ENCODE measurements at regions not wholly inside any gene's neighbourhood (a gene's known extent, or its start where the extent isn't known, plus 50 kb on each side); places are given as distances from the start of the nearest gene placed in this dataset.

- no peaks in the 10 kb centered on the region for H3K9me3 Mint-ChIP-seq (ENCODE audit: unreplicated experiment)
- ChIA-PET CTCF (no interaction called here), POLR2A (no interaction called here)
- no TSS peak for BruUV-seq (replicated peaks)
- no peaks in the 10 kb centered on the region for H3K36me3 Mint-ChIP-seq (ENCODE audit: insufficient read depth, unreplicated experiment)
- H3K9me3 ChIP-seq: peaks cover 5% of the 10 kb centered on the region; the same call in 1 of the 2 replicates
- intact Hi-C loops (cut with micrococcal nuclease; ENCODE audit: unreplicated experiment): no loop called here
- no peaks in the 10 kb centered on the region for H3K27me3 ChIP-seq (replicated peaks; ENCODE audit: control insufficient read depth, insufficient read depth, low read length)
- H3K4me3 Mint-ChIP-seq (ENCODE audit: unreplicated experiment): no peak overlapping the region
- no peak for TF ChIP-seq CTCF (IDR thresholded peaks at IDR 0.05; ENCODE audit: insufficient read depth in 1 of 2, low read depth in 1 of 2, low read length in 1 of 2, severe bottlenecking in 1 of 2, unreplicated experiment in 1 of 2)
- H3K36me3 ChIP-seq (ENCODE audit: control insufficient read depth, insufficient read depth, low read length): no peaks in the 10 kb centered on the region
- no peak for DNase-seq
- H3K27me3 Mint-ChIP-seq (ENCODE audit: insufficient read depth, unreplicated experiment): no peaks in the 10 kb centered on the region
- H3K4me1 ChIP-seq: peaks cover 7% of the 10 kb centered on the region
- H3K4me3 ChIP-seq (ENCODE audit: low read depth, low read length): no peak overlapping the region
- H3K4me1 Mint-ChIP-seq (ENCODE audit: low read depth, unreplicated experiment): peaks cover 10% of the 10 kb centered on the region
- no peak overlapping the region for H3K27ac Mint-ChIP-seq (ENCODE audit: unreplicated experiment)
Observed at GRCh38 chr5:116371935-116372334, 202.7 kb downstream of the SEMA6A start.

GRCh38 chr5:116371431-116371830 is 203.2 kb downstream of the SEMA6A start:
- TF ChIP-seq CTCF (IDR thresholded peaks at IDR 0.05; ENCODE audit: insufficient read depth in 1 of 2, low read depth in 1 of 2, low read length in 1 of 2, severe bottlenecking in 1 of 2, unreplicated experiment in 1 of 2): no peak
- H3K27me3 Mint-ChIP-seq (ENCODE audit: insufficient read depth, unreplicated experiment): no peaks in the 10 kb centered on the region
- peak in 1 of 2 experiments; percentile 9 for DNase-seq
- intact Hi-C loops (cut with micrococcal nuclease; ENCODE audit: unreplicated experiment): no loop called here
- peaks cover 7% of the 10 kb centered on the region for H3K4me1 ChIP-seq
- peaks cover 10% of the 10 kb centered on the region for H3K4me1 Mint-ChIP-seq (ENCODE audit: low read depth, unreplicated experiment)
- BruUV-seq (replicated peaks): no TSS peak
- H3K36me3 ChIP-seq (ENCODE audit: control insufficient read depth, insufficient read depth, low read length): no peaks in the 10 kb centered on the region
- no peak overlapping the region for H3K27ac Mint-ChIP-seq (ENCODE audit: unreplicated experiment)
- ChIA-PET CTCF (no interaction called here), POLR2A (no interaction called here)
- no peaks in the 10 kb centered on the region for H3K9me3 Mint-ChIP-seq (ENCODE audit: unreplicated experiment)
- peaks cover 5% of the 10 kb centered on the region; the same call in 1 of the 2 replicates for H3K9me3 ChIP-seq
- H3K4me3 Mint-ChIP-seq (ENCODE audit: unreplicated experiment): no peak overlapping the region
- H3K36me3 Mint-ChIP-seq (ENCODE audit: insufficient read depth, unreplicated experiment): no peaks in the 10 kb centered on the region
- H3K27me3 ChIP-seq (replicated peaks; ENCODE audit: control insufficient read depth, insufficient read depth, low read length): no peaks in the 10 kb centered on the region
- no peak overlapping the region for H3K4me3 ChIP-seq (ENCODE audit: low read depth, low read length)

- ChIA-PET POLR2A (no interaction called here), CTCF (no interaction called here)
- Mint-ChIP-seq H3K4me3 (ENCODE audit: unreplicated experiment) (no peak overlapping the region), H3K27me3 (ENCODE audit: insufficient read depth, unreplicated experiment) (no peaks in the 10 kb centered on the region), H3K27ac (ENCODE audit: unreplicated experiment) (no peak overlapping the region), H3K4me1 (ENCODE audit: low read depth, unreplicated experiment) (peaks cover 10% of the 10 kb centered on the region), H3K9me3 (ENCODE audit: unreplicated experiment) (no peaks in the 10 kb centered on the region), H3K36me3 (ENCODE audit: insufficient read depth, unreplicated experiment) (no peaks in the 10 kb centered on the region)
- Histone ChIP-seq H3K4me1 (peaks cover 7% of the 10 kb centered on the region), H3K36me3 (ENCODE audit: control insufficient read depth, insufficient read depth, low read length) (no peaks in the 10 kb centered on the region), H3K4me3 (ENCODE audit: low read depth, low read length) (no peak overlapping the region), H3K27me3 (replicated peaks; ENCODE audit: control insufficient read depth, insufficient read depth, low read length) (no peaks in the 10 kb centered on the region), H3K9me3 (peaks cover 5% of the 10 kb centered on the region; the same call in 1 of the 2 replicates)
- intact Hi-C loops (cut with micrococcal nuclease; ENCODE audit: unreplicated experiment): no loop called here
- no TSS peak for BruUV-seq (replicated peaks)
- no peak for DNase-seq
- no peak for TF ChIP-seq CTCF (IDR thresholded peaks at IDR 0.05; ENCODE audit: insufficient read depth in 1 of 2, low read depth in 1 of 2, low read length in 1 of 2, severe bottlenecking in 1 of 2, unreplicated experiment in 1 of 2)
Observed at GRCh38 chr5:116370886-116371285, 203.7 kb downstream of the SEMA6A start.
